PC-3 (cell line): ENCODE measurements at regions not wholly inside any gene's neighbourhood (a gene's known extent, or its start where the extent isn't known, plus 50 kb on each side); places are given as distances from the start of the nearest gene placed in this dataset.

Experiments used
- ATAC-seq: fragments of 200-7000 bp; cut with Tn5 transposase; 2 replicates; pipeline ENCODE4 v1.9.1; 2020; ENCODE audit warnings: mild to moderate bottlenecking, moderate library complexity
- BruUV-seq: library from RNA; stranded (reverse); fragments of 400-500 nt; replicated peaks from 2 replicates; lab custom pipeline; 2021; lab: Mats Ljungman, UMichigan
- CTCF ChIA-PET: fragments of 300-600 bp; sonication (Branson Sonifier 250); formaldehyde crosslinking; loops from one replicate; lab custom pipeline; 2022; ENCODE audit warnings: antibody characterized with exemption; lab: Charles Lee
- POLR2A ChIA-PET: fragments of 300-600 bp; sonication (Branson Sonifier 250); formaldehyde crosslinking; loops from one replicate; lab custom pipeline; 2022; ENCODE audit warnings: antibody characterized with exemption; ENCODE audit not compliant: unreplicated experiment; lab: Charles Lee
- DNase-seq: peaks from one replicate; pipeline ENCODE4 v3.0.0-alpha.2; 2015
- H2AFZ ChIP-seq: fragments of 300-600 bp; sonication (generic); 2 replicates; pipeline ENCODE4 v1.6.0; 2016; ENCODE audit warnings: antibody characterized with exemption, low read length
- H3F3A ChIP-seq: fragments of 300-600 bp; sonication (generic); one replicate; pipeline ENCODE4 v1.6.0; 2017; ENCODE audit warnings: antibody characterized with exemption, low read length, control low read depth, mild to moderate bottlenecking; ENCODE audit not compliant: unreplicated experiment
- H3K27ac ChIP-seq: fragments of 300-600 bp; sonication (generic); 2 replicates; pipeline ENCODE4 v1.5.1; 2016; ENCODE audit warnings: mild to moderate bottlenecking, low read length
- H3K27me3 ChIP-seq: fragments of 300-600 bp; sonication (generic); 2 replicates; pipeline ENCODE4 v1.6.1; 2016; ENCODE audit warnings: low read length, mixed read lengths
- H3K36me3 ChIP-seq: fragments of 300-600 bp; sonication (generic); 2 replicates; pipeline ENCODE4 v1.6.1; 2016; ENCODE audit warnings: low read depth, mixed run types, low read length, mixed read lengths
- H3K4me1 ChIP-seq: fragments of 300-600 bp; sonication (generic); 2 replicates; pipeline ENCODE4 v1.5.1; 2016; ENCODE audit warnings: low read length; ENCODE audit not compliant: insufficient read depth
- H3K4me2 ChIP-seq: fragments of 300-600 bp; sonication (generic); 2 replicates; pipeline ENCODE4 v1.6.0; 2016; ENCODE audit warnings: low read length
- H3K4me3 ChIP-seq: fragments of 300-600 bp; sonication (generic); 2 replicates; pipeline ENCODE4 v1.5.1; 2016; ENCODE audit warnings: mild to moderate bottlenecking, low read length, mixed read lengths
- H3K79me2 ChIP-seq: fragments of 300-600 bp; sonication (generic); 2 replicates; pipeline ENCODE4 v1.6.1; 2017; ENCODE audit warnings: low read length, mixed read lengths
- H3K9ac ChIP-seq: fragments of 300-600 bp; sonication (generic); 2 replicates; pipeline ENCODE4 v1.6.0; 2016; ENCODE audit warnings: mild to moderate bottlenecking, low read length
- H3K9me2 ChIP-seq: fragments of 300-600 bp; sonication (generic); replicated peaks from 2 replicates; pipeline ENCODE4 v1.6.1; 2016; ENCODE audit warnings: mixed run types, low read length, mixed read lengths
- H3K9me3 ChIP-seq: fragments of 300-600 bp; sonication (generic); 2 replicates; pipeline ENCODE4 v1.6.1; 2016; ENCODE audit warnings: low read length, mixed read lengths
- H4K20me1 ChIP-seq: fragments of 300-600 bp; sonication (generic); 2 replicates; pipeline ENCODE4 v1.6.1; 2016; ENCODE audit warnings: low read length, mixed read lengths
- CTCF ChIP-seq: fragments of 300-600 bp; sonication (generic); conservative IDR thresholded peaks from 2 replicates; pipeline ENCODE4 v1.5.1; 2017; ENCODE audit warnings: antibody characterized with exemption, low read depth, mild to moderate bottlenecking, low read length
- EZH2 ChIP-seq: fragments of 300-600 bp; sonication (generic); IDR thresholded peaks from one replicate; pipeline ENCODE4 v1.6.1; 2017; ENCODE audit warnings: antibody characterized with exemption, mild to moderate bottlenecking, low read length; ENCODE audit not compliant: unreplicated experiment
- EZH2phosphoT487 ChIP-seq: fragments of 300-600 bp; sonication (generic); IDR thresholded peaks from 2 replicates; pipeline ENCODE4 v1.6.1; 2018; ENCODE audit warnings: mild to moderate bottlenecking, antibody characterized with exemption, low read length, borderline replicate concordance
- intact Hi-C: fragments of 100-400 bp; cut with micrococcal nuclease; formaldehyde crosslinking; loops from 2 replicates; pipeline ENCODE4 v1.9.0; 2023

- intact Hi-C loops: no loop called here
- no peak overlapping the region for H3K4me2 ChIP-seq
These were observed 716.4 kb upstream of the MARCKS start for GRCh38 chr6:113140721-113141120.

GRCh38 chr6:113141901-113142300, 715.2 kb upstream of the MARCKS start:
- H3K9me3 ChIP-seq: no peaks in the 10 kb centered on the region
- H3K36me3 ChIP-seq: no peaks in the 10 kb centered on the region
- H3F3A ChIP-seq: no peaks in the 10 kb centered on the region
- POLR2A ChIA-PET: no interaction called here
- no peak for ATAC-seq
- no TSS peak for BruUV-seq
- H3K9ac ChIP-seq: no peak overlapping the region
- H3K27ac ChIP-seq: no peak overlapping the region
- H2AFZ ChIP-seq: no peak overlapping the region
- H3K4me3 ChIP-seq: no peak overlapping the region
- H4K20me1 ChIP-seq: no peaks in the 10 kb centered on the region
- DNase-seq: no peak
- intact Hi-C loops: no loop called here
- no peak for TF ChIP-seq EZH2phosphoT487
- no peak for TF ChIP-seq CTCF
- TF ChIP-seq EZH2: no peak
- H3K4me2 ChIP-seq: no peak overlapping the region
- CTCF ChIA-PET: no interaction called here
- H3K79me2 ChIP-seq: no peaks in the 10 kb centered on the region
- H3K27me3 ChIP-seq: no peaks in the 10 kb centered on the region
- H3K4me1 ChIP-seq: no peaks in the 10 kb centered on the region
- no peaks in the 10 kb centered on the region for H3K9me2 ChIP-seq

More at GRCh38 chr6:113140721-113141120, 716.4 kb upstream of the MARCKS start:
- no peak overlapping the region for H3K9ac ChIP-seq
- no peaks in the 10 kb centered on the region for H3K9me3 ChIP-seq
- H2AFZ ChIP-seq: no peak overlapping the region
- H3F3A ChIP-seq: no peaks in the 10 kb centered on the region
- H3K4me1 ChIP-seq: no peaks in the 10 kb centered on the region
- no peaks in the 10 kb centered on the region for H4K20me1 ChIP-seq
- ATAC-seq: no peak
- no peak overlapping the region for H3K4me3 ChIP-seq
- CTCF ChIA-PET: no interaction called here
- no peaks in the 10 kb centered on the region for H3K9me2 ChIP-seq
- H3K27ac ChIP-seq: no peak overlapping the region
- H3K27me3 ChIP-seq: no peaks in the 10 kb centered on the region
- POLR2A ChIA-PET: no interaction called here
- H3K79me2 ChIP-seq: no peaks in the 10 kb centered on the region
- H3K36me3 ChIP-seq: no peaks in the 10 kb centered on the region
- TF ChIP-seq CTCF: no peak
- no peak for TF ChIP-seq EZH2
- TF ChIP-seq EZH2phosphoT487: no peak
- no peak for DNase-seq
- BruUV-seq: no TSS peak

- intact Hi-C loops: no loop called here
- Histone ChIP-seq H3K36me3 (no peaks in the 10 kb centered on the region), H3K79me2 (no peaks in the 10 kb centered on the region), H3K4me2 (no peak overlapping the region), H3K4me3 (no peak overlapping the region), H3K27ac (no peak overlapping the region), H2AFZ (no peak overlapping the region), H3K9me3 (no peaks in the 10 kb centered on the region), H3F3A (no peaks in the 10 kb centered on the region), H4K20me1 (no peaks in the 10 kb centered on the region), H3K4me1 (no peaks in the 10 kb centered on the region), H3K9ac (no peak overlapping the region), H3K27me3 (no peaks in the 10 kb centered on the region), H3K9me2 (no peaks in the 10 kb centered on the region)
- no peak for DNase-seq
- CTCF ChIA-PET: no interaction called here
- no peak for ATAC-seq
- POLR2A ChIA-PET: no interaction called here
- TF ChIP-seq EZH2 (no peak), EZH2phosphoT487 (no peak), CTCF (no peak)
- no TSS peak for BruUV-seq
These were observed 714.4 kb upstream of the MARCKS start for GRCh38 chr6:113142671-113143174.
